Activated T-helper 17 cell treated with anti-CD3 and anti-CD28 coated beads, Interleukin-2, amount 50 U/mL, for 72 hours (primary cell): ENCODE measurements at regions not wholly inside any gene's neighbourhood (a gene's known extent, or its start where the extent isn't known, plus 50 kb on each side); places are given as distances from the start of the nearest gene placed in this dataset.
A peak's percentile ranks its signal among the peaks of the same experiment; 100 is the strongest.

ENCODE experiments used
- ATAC-seq: fragments of 150-1000 bp; cut with Tn5 transposase; replicated peaks from 2 replicates; pipeline ENCODE4 v1.10.0; 2021; ENCODE audit warnings: mild to moderate bottlenecking, moderate library complexity
- H3K27ac Mint-ChIP-seq: one replicate; pipeline ENCODE4 v1.8.0; 2022; ENCODE audit warnings: mixed read lengths
- H3K27me3 Mint-ChIP-seq: one replicate; pipeline ENCODE4 v1.8.0; 2022; ENCODE audit warnings: mixed read lengths
- H3K36me3 Mint-ChIP-seq: one replicate; pipeline ENCODE4 v1.8.0; 2022; ENCODE audit warnings: low read depth, mild to moderate bottlenecking, mixed read lengths
- H3K4me1 Mint-ChIP-seq: one replicate; pipeline ENCODE4 v1.8.0; 2022; ENCODE audit warnings: mixed read lengths
- H3K4me3 Mint-ChIP-seq: one replicate; pipeline ENCODE4 v1.8.0; 2022; ENCODE audit warnings: mild to moderate bottlenecking, mixed read lengths
- H3K9me3 Mint-ChIP-seq: one replicate; pipeline ENCODE4 v1.8.0; 2022; ENCODE audit warnings: mixed read lengths

DNA sequence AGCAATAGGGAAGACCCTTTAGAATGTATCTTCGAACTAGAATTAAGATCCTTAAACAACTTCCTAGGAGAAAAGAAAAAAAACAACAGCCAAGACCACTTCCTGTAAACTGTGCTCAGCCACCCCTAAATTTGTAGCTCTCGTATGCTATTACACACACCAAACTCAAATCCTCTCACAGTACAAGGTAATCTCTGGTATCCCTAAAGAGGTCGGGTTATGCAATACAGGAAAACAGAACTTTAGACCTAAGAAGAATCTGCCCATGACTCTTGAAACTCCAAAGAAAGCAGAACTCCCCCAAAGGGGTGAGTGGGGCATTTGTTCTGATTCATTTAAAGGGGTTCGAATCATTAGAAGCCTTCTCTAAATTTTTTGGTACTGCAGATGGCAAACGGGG, 170.9 kb upstream of the CASK start:
- H3K27me3 Mint-ChIP-seq = no peaks in the 10 kb centered on the region
- peak overlapping the region; percentile 54 for H3K4me3 Mint-ChIP-seq
- peaks cover 11% of the 10 kb centered on the region for H3K4me1 Mint-ChIP-seq
- peak overlapping the region; percentile 33 for H3K27ac Mint-ChIP-seq
- H3K36me3 Mint-ChIP-seq = no peaks in the 10 kb centered on the region
- ATAC-seq = no peak
- H3K9me3 Mint-ChIP-seq = no peaks in the 10 kb centered on the region

DNA sequence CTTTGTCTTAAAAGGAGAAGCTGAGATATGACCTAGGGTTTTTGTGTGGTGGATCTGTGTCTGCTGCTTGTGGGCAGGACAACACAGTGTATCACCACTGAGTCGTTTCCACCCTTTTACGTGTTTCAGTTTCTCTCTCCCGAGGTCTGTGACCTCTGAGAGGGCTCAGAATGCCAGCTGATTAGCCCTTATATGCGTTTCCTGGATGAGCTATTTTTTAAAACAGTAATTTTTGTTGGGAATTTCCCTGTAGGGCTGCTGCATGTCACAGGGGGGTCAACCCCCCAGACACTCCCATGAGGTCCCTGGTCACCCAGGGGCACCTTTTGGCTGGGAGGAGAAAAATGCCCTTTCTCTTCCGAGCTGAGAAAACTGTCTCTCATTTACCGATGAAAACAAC, 170.4 kb upstream of the CASK start:
- Mint-ChIP-seq H3K27ac (peak overlapping the region; percentile 33), H3K4me3 (peak overlapping the region; percentile 54), H3K27me3 (no peaks in the 10 kb centered on the region), H3K9me3 (no peaks in the 10 kb centered on the region), H3K4me1 (peaks cover 11% of the 10 kb centered on the region), H3K36me3 (no peaks in the 10 kb centered on the region)
- peak; percentile 94 for ATAC-seq

- peak; percentile 68 for ATAC-seq
- peaks cover 11% of the 10 kb centered on the region for H3K4me1 Mint-ChIP-seq
- H3K4me3 Mint-ChIP-seq = peak overlapping the region; percentile 30
- H3K27me3 Mint-ChIP-seq = no peaks in the 10 kb centered on the region
- no peak overlapping the region for H3K27ac Mint-ChIP-seq
- H3K36me3 Mint-ChIP-seq = no peaks in the 10 kb centered on the region
- no peaks in the 10 kb centered on the region for H3K9me3 Mint-ChIP-seq
Measured at GRCh38 chrX:42090395-42090794, 167.0 kb upstream of the CASK start.

DNA sequence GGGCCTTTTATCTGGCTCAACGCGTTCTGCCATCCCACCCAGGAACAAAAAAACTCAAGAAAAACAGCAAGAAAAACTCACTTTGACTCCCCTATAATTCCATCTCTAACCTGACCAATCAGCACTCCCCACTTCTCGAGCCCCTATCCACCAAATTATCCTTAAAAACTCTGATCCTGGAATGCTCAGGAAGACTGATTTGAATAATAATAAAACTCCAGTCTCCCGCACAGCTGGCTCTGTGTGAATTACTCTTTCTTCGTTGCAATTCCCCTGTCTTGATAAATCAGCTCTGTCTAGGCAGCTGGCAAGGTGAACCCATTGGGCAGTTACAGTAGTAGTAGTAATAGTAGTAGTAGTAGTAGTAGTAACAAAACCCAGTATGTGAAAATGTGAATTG, 165.7 kb upstream of the CASK start:
- H3K27me3 Mint-ChIP-seq = no peaks in the 10 kb centered on the region
- H3K4me3 Mint-ChIP-seq = no peak overlapping the region
- no peaks in the 10 kb centered on the region for H3K36me3 Mint-ChIP-seq
- no peak for ATAC-seq
- no peak overlapping the region for H3K27ac Mint-ChIP-seq
- peaks cover 8% of the 10 kb centered on the region for H3K4me1 Mint-ChIP-seq
- no peaks in the 10 kb centered on the region for H3K9me3 Mint-ChIP-seq

- Mint-ChIP-seq H3K9me3 (no peaks in the 10 kb centered on the region), H3K27ac (no peak overlapping the region), H3K4me1 (peaks cover 7% of the 10 kb centered on the region), H3K36me3 (no peaks in the 10 kb centered on the region), H3K27me3 (no peaks in the 10 kb centered on the region), H3K4me3 (no peak overlapping the region)
- no peak for ATAC-seq
Measured at GRCh38 chrX:42087960-42088359, 164.6 kb upstream of the CASK start.

DNA sequence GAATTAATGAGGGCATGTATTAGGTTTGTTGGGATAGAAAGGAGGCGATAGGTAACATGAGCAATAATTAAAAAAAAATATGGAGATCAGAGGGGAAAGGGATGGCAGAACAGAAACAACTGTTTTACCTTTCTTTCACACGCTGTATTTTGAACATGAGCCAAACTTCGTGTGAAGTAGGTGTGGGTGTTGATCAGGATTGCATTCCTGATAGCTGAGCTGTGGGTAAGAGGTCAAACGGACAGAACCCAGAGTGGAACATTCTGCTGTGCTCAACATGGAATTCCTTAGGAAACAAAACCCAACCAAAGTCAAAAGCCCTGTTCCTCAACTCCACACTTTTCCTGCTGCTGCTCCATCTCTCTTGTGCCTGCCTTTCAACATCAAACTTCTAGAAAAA, 162.5 kb upstream of the CASK start:
- peaks cover 7% of the 10 kb centered on the region for H3K4me1 Mint-ChIP-seq
- no peak overlapping the region for H3K27ac Mint-ChIP-seq
- no peaks in the 10 kb centered on the region for H3K36me3 Mint-ChIP-seq
- no peak overlapping the region for H3K4me3 Mint-ChIP-seq
- no peak for ATAC-seq
- no peaks in the 10 kb centered on the region for H3K9me3 Mint-ChIP-seq
- no peaks in the 10 kb centered on the region for H3K27me3 Mint-ChIP-seq

DNA sequence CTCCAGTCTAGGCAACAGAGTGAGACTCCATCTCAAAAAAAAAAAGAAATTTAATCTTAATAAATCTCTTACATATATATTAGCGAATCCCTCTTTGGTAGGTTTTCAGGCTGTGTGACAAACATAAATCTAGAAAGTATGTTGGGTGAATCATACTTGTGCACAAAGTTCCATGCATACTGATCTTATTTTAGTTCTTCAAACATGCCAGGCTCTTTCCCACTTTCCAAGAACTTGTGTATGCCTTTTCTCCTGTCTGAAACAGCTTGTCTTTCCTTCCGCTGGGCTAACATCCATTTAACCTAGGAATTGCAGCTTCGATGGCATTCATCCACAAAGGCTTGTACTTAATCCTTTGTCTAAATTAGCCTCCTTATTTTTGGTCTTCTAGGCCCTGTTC, 156.6 kb upstream of the CASK start:
- Mint-ChIP-seq H3K9me3 (peaks cover 4% of the 10 kb centered on the region), H3K36me3 (no peaks in the 10 kb centered on the region), H3K27me3 (no peaks in the 10 kb centered on the region), H3K4me3 (no peak overlapping the region), H3K27ac (no peak overlapping the region), H3K4me1 (peaks cover 6% of the 10 kb centered on the region)
- ATAC-seq = no peak

DNA sequence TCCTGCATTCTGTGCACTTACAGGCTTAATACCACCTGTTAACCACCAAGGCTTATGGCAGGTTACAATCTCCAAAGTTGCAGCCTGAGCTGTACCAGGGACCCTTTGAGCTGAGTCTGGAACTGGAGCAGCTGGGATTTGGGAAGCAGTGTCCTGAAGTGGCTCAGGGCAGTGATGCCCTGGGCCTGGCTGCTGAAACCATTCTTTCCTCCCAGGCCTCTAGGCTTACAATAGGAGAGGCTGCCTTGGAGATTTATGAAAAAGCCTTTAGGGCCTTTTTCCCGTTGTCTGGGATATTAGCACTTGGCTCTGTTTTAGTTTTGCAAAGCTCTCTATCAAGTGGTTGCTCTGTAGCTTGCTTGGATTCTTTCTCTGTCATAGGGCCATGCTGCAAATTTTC, 154.3 kb upstream of the CASK start:
- Mint-ChIP-seq H3K36me3 (no peaks in the 10 kb centered on the region), H3K4me3 (no peak overlapping the region), H3K4me1 (peaks cover 9% of the 10 kb centered on the region), H3K27me3 (no peaks in the 10 kb centered on the region), H3K9me3 (peaks cover 4% of the 10 kb centered on the region), H3K27ac (no peak overlapping the region)
- ATAC-seq = no peak

DNA sequence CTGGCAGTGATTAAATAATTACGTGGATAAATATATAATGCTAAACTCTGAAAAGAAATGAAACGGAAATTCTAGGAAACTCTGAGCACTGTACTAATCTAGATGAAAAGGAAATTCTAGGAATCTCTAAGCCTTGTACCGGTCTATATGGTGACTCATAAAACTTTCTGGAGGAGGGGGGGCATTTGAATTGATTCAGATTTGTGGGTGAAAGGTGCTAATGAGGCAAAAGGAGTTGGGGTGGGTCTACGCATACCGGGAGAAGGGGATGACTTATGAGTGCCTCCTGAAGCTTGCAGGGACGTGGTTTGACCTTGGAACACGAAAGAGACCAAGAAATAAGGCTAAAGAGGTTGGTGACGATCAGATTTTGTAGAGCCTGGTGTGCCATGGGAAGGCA, 151.7 kb upstream of the CASK start:
- Mint-ChIP-seq H3K9me3 (peaks cover 4% of the 10 kb centered on the region), H3K27me3 (no peaks in the 10 kb centered on the region), H3K4me1 (peaks cover 9% of the 10 kb centered on the region), H3K36me3 (no peaks in the 10 kb centered on the region), H3K4me3 (peak overlapping the region; percentile 58), H3K27ac (peak overlapping the region; percentile 40)
- ATAC-seq = peak; percentile 81

GRCh38 chrX:42073448-42073847, 150.1 kb upstream of the CASK start:
- H3K4me1 Mint-ChIP-seq = peaks cover 9% of the 10 kb centered on the region
- no peak for ATAC-seq
- H3K9me3 Mint-ChIP-seq = peaks cover 4% of the 10 kb centered on the region
- H3K27ac Mint-ChIP-seq = no peak overlapping the region
- H3K36me3 Mint-ChIP-seq = no peaks in the 10 kb centered on the region
- no peak overlapping the region for H3K4me3 Mint-ChIP-seq
- H3K27me3 Mint-ChIP-seq = no peaks in the 10 kb centered on the region

DNA sequence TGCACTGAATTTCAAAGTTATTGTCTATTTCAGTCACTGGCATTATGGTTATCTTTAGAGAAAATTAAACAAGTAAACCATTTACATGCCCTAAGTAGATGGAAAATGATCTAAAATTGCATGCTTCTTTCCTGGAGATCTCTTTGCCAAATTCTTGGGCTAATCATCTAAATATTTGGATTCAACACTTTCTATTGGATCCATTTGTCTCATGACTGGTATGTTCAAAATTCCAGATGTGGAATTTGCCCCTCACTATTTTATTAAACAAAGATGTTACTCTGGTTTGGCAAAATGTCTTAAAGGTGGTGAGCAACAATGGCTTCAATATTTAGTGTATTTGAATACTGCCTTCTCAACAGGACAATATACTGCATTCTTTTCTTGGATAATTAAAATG, 147.5 kb upstream of the CASK start:
- Mint-ChIP-seq H3K27me3 (no peaks in the 10 kb centered on the region), H3K36me3 (no peaks in the 10 kb centered on the region), H3K27ac (no peak overlapping the region), H3K4me1 (peaks cover 9% of the 10 kb centered on the region), H3K9me3 (peaks cover 4% of the 10 kb centered on the region), H3K4me3 (no peak overlapping the region)
- no peak for ATAC-seq

DNA sequence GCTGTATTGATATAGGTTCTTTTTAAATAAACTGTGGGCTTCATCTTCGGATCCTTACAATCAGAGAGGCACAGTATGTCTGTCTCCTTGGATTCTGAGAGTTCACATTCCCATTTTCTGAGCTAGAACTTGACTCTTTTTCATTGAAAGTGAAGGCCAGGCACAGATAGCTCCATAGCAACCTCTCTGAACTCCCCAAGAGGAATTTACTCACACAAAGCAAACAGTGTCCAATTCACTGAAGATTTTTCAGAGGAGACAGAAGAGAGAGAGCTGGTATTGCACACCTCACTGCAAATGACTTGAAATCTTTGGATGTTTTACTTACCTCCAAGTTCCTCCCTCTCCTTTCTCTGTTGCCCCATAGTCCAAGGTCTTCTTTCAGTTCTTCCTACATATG, 130.9 kb upstream of the CASK start:
- H3K27ac Mint-ChIP-seq = no peak overlapping the region

DNA sequence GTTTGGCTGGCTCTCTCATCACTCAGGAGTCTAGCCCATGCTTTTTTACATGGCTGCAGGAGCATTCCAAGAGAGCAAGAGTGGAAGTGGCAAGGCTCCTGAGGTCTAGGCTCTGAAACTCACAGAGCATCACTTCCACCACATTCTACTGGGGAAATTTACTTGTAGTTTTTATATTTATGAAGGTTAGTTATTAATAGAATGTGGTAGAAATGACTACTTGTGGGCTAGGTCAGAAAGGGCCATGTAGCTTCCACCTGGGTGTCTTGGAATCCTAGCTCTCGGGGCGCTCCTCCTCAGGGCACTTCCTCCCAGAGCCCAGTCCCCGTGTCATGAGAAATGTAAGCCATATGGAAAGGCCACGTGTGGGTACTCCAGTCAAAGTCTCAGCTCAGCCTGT, 127.0 kb upstream of the CASK start:
- H3K9me3 Mint-ChIP-seq = no peaks in the 10 kb centered on the region
- ATAC-seq = no peak
- H3K4me3 Mint-ChIP-seq = no peak overlapping the region
- no peaks in the 10 kb centered on the region for H3K27me3 Mint-ChIP-seq
- no peaks in the 10 kb centered on the region for H3K4me1 Mint-ChIP-seq
- H3K36me3 Mint-ChIP-seq = no peaks in the 10 kb centered on the region
- H3K27ac Mint-ChIP-seq = no peak overlapping the region

More for the DNA sequence above, 130.9 kb upstream of the CASK start:
- no peak for ATAC-seq
- no peaks in the 10 kb centered on the region for H3K9me3 Mint-ChIP-seq
- no peak overlapping the region for H3K4me3 Mint-ChIP-seq
- no peaks in the 10 kb centered on the region for H3K36me3 Mint-ChIP-seq
- H3K4me1 Mint-ChIP-seq = no peaks in the 10 kb centered on the region
- H3K27me3 Mint-ChIP-seq = no peaks in the 10 kb centered on the region

GRCh38 chrX:42047886-42048285, 124.5 kb upstream of the CASK start:
- Mint-ChIP-seq H3K36me3 (no peaks in the 10 kb centered on the region), H3K4me3 (no peak overlapping the region), H3K27me3 (no peaks in the 10 kb centered on the region), H3K9me3 (no peaks in the 10 kb centered on the region), H3K27ac (no peak overlapping the region), H3K4me1 (no peaks in the 10 kb centered on the region)
- no peak for ATAC-seq

DNA sequence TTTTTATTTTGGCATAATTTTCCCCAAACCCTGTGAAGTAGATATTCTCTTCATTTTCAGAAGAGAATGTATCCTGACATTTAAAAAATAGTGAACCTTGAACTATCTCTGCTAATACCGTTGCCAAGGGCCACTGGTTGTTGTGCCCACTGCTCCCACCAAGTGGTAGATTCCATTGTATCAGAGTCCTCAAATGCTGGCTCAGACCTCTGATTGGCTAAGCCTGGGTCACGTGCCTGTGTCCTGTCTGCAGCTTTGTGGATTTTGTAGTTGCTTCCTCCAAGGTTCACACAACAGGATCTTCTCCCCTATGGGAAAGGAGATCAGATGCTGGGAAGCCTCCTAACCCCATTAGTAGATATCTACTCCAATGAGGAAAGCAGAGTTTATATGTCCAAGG, 104.8 kb upstream of the CASK start:
- no peak overlapping the region for H3K27ac Mint-ChIP-seq
- H3K36me3 Mint-ChIP-seq = no peaks in the 10 kb centered on the region
- peaks cover 4% of the 10 kb centered on the region for H3K9me3 Mint-ChIP-seq
- no peak for ATAC-seq
- no peaks in the 10 kb centered on the region for H3K27me3 Mint-ChIP-seq
- no peak overlapping the region for H3K4me3 Mint-ChIP-seq
- H3K4me1 Mint-ChIP-seq = no peaks in the 10 kb centered on the region

DNA sequence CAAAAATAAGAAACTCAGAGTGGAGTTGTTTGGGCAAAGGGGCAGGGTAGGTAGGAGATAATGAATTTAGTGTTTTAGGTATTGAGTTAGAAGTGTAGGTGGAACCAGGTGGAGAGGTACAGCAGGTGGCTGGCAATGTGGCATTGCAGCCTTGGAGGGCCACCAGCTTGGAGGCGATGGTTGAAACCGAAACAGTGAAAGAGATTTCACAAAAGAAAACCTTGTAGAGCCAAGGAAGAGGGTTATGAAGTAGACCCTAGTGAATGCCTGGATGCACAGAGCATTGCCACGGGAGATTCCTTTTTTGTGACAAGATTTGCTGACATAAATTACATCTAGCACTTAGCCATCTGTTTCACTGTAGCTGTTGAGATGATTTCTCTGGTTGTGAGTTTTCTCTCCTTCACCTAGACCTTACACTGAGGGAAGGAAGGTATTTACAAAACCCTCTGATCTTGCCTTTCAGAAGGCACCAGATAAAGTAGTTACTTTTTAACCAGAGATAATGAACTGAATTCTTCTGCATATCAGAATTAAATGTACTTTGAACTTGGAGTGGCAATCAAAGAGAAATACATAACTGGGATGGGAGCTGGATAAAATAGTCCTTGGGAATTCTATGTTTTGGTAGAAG, 104.1 kb upstream of the CASK start:
- Mint-ChIP-seq H3K9me3 (peaks cover 4% of the 10 kb centered on the region), H3K4me3 (no peak overlapping the region), H3K27ac (no peak overlapping the region), H3K36me3 (no peaks in the 10 kb centered on the region), H3K4me1 (no peaks in the 10 kb centered on the region), H3K27me3 (no peaks in the 10 kb centered on the region)
- ATAC-seq = no peak
